HCT116 (cell line): ENCODE measurements at regions not wholly inside any gene's neighbourhood (a gene's known extent, or its start where the extent isn't known, plus 50 kb on each side); places are given as distances from the start of the nearest gene placed in this dataset.

Source experiments
- ATAC-seq: fragments of 200-7000 bp; cut with Tn5 transposase; 2 replicates; pipeline ENCODE4 v1.9.1; 2020; ENCODE audit warnings: mild to moderate bottlenecking, moderate library complexity
- BruUV-seq: library from RNA; stranded (reverse); fragments of 400-500 nt; replicated peaks from 2 replicates; lab custom pipeline; 2021; lab: Mats Ljungman, UMichigan
- CTCF ChIA-PET: fragments of 300-600 bp; sonication (Branson Sonifier 250); formaldehyde crosslinking; loops from one replicate; lab custom pipeline; 2021; ENCODE audit warnings: antibody characterized with exemption; lab: Charles Lee
- POLR2A ChIA-PET: fragments of 300-600, 350-600 bp; sonication (Branson Sonifier 250); formaldehyde crosslinking; loops from one replicate; lab custom pipeline; 2021; ENCODE audit warnings: antibody characterized with exemption; lab: Charles Lee
- RAD21 ChIA-PET, 2 experiments: fragments of 300-600 bp; sonication (Branson Sonifier 250); formaldehyde crosslinking; loops; one replicate each; lab custom pipeline; 2023; ENCODE audit warnings: low total read pairs in 2 of 2; ENCODE audit not compliant: uncharacterized antibody in 2 of 2, unreplicated experiment in 2 of 2, low non-redundant PET in 1 of 2; lab: Charles Lee
- DNase-seq: peaks from one replicate; pipeline ENCODE4 v3.0.0-alpha.2; 2010; ENCODE audit warnings: low read depth, low spot score
- H2AFZ ChIP-seq: fragments of 200-600 bp; shearing (Covaris generic), sonication (generic); 2 replicates; pipeline ENCODE4 v1.6.1; 2017; ENCODE audit warnings: low read depth, mixed run types, mixed read lengths, antibody characterized with exemption, low read length; ENCODE audit not compliant: poor library complexity, severe bottlenecking
- H3K27ac ChIP-seq: 2 replicates; pipeline ENCODE4 v1.5.1; 2012; ENCODE audit warnings: low read depth, low read length
- H3K27me3 ChIP-seq: fragments of 200-600 bp; sonication (generic); 2 replicates; pipeline ENCODE4 v1.6.1; 2016; ENCODE audit warnings: mixed run types, low read length, mixed read lengths; ENCODE audit not compliant: insufficient read depth
- H3K36me3 ChIP-seq, 2 experiments: fragments of 200-500 bp in 1 of 2; fragments of 200-600 bp in 1 of 2; sonication (Bioruptor generic) in 1 of 2; sonication (generic) in 1 of 2; 2 replicates each; pipeline versions ENCODE4 v1.5.1 to v1.6.1; 2014 to 2016; ENCODE audit warnings: low read length in 2 of 2, inconsistent platforms in 1 of 2, mixed read lengths in 1 of 2, mixed run types in 1 of 2; ENCODE audit not compliant: insufficient read depth in 2 of 2, control insufficient read depth in 1 of 2
- H3K4me1 ChIP-seq, 2 experiments: fragments of 200-600 bp in 1 of 2; sonication (generic) in 1 of 2; 2 replicates each; pipeline versions ENCODE4 v1.5.1 to v1.6.1; 2012 to 2017; ENCODE audit warnings: low read length in 2 of 2, inconsistent platforms in 1 of 2, mild to moderate bottlenecking in 1 of 2, mixed read lengths in 1 of 2, mixed run types in 1 of 2, moderate library complexity in 1 of 2; ENCODE audit not compliant: insufficient read depth in 2 of 2, control insufficient read depth in 1 of 2
- H3K4me2 ChIP-seq: fragments of 200-600 bp; sonication (generic); 2 replicates; pipeline ENCODE4 v1.6.1; 2017; ENCODE audit warnings: mixed run types, low read length, mixed read lengths
- H3K4me3 ChIP-seq, 2 experiments: fragments of 200-600 bp in 1 of 2; sonication (generic) in 1 of 2; replicated peaks in 1 of 2; 2 replicates each; pipeline ENCODE4 v1.5.1; 2011 to 2016; ENCODE audit warnings: low read length in 2 of 2, control low read depth in 1 of 2, low read depth in 1 of 2, mild to moderate bottlenecking in 1 of 2, mixed read lengths in 1 of 2, mixed run types in 1 of 2
- H3K79me2 ChIP-seq: fragments of 200-600 bp; sonication (generic); 2 replicates; pipeline ENCODE4 v1.6.1; 2017; ENCODE audit warnings: mild to moderate bottlenecking, mixed run types, low read length, moderate library complexity, mixed read lengths; ENCODE audit not compliant: insufficient read depth
- H3K9ac ChIP-seq: fragments of 200-600 bp; sonication (generic); 2 replicates; pipeline ENCODE4 v1.6.1; 2016; ENCODE audit warnings: low read length, mixed read lengths
- H3K9me2 ChIP-seq: fragments of 200-600 bp; sonication (generic), shearing (Covaris generic); 2 replicates; pipeline ENCODE4 v1.6.1; 2017; ENCODE audit warnings: mixed run types, mild to moderate bottlenecking, moderate library complexity; ENCODE audit not compliant: insufficient read depth
- H3K9me3 ChIP-seq, 2 experiments: fragments of 200-500 bp in 1 of 2; fragments of 200-600 bp in 1 of 2; sonication (Bioruptor generic) in 1 of 2; sonication (generic) in 1 of 2; 2 replicates each; pipeline ENCODE4 v1.6.1; 2014 to 2017; ENCODE audit warnings: low read length in 2 of 2, mixed read lengths in 2 of 2, inconsistent platforms in 1 of 2, low read depth in 1 of 2, mild to moderate bottlenecking in 1 of 2, mixed run types in 1 of 2, moderate library complexity in 1 of 2; ENCODE audit not compliant: control insufficient read depth in 1 of 2, insufficient read depth in 1 of 2
- H4K20me1 ChIP-seq: fragments of 200-600 bp; sonication (generic), shearing (Covaris generic); 2 replicates; pipeline ENCODE4 v1.6.1; 2017; ENCODE audit warnings: mixed run types, mild to moderate bottlenecking, moderate library complexity; ENCODE audit not compliant: insufficient read depth
- CBX3 ChIP-seq: IDR thresholded peaks from 2 replicates; pipeline ENCODE4 v1.6.1; 2012; ENCODE audit warnings: low read depth
- CEBPB ChIP-seq: IDR thresholded peaks from 2 replicates; pipeline ENCODE4 v1.6.1; 2012; ENCODE audit warnings: low read depth
- CTCF ChIP-seq, 3 experiments: fragments of 200-600 bp in 1 of 3; sonication (generic) in 1 of 3; IDR thresholded peaks in 2 of 3; conservative IDR thresholded peaks in 1 of 3; 2 replicates each; pipeline ENCODE4 v1.5.1; 2012 to 2017; ENCODE audit warnings: low read depth in 2 of 3, low read length in 2 of 3, antibody characterized with exemption in 1 of 3, borderline replicate concordance in 1 of 3, control low read depth in 1 of 3, mild to moderate bottlenecking in 1 of 3, mixed read lengths in 1 of 3, mixed run types in 1 of 3, moderate library complexity in 1 of 3; ENCODE audit not compliant: insufficient read depth in 1 of 3
- ELF1 ChIP-seq: IDR thresholded peaks from 2 replicates; pipeline ENCODE4 v1.6.1; 2012; ENCODE audit warnings: low read depth, borderline replicate concordance
- EZH2 ChIP-seq: fragments of 200-600 bp; sonication (generic); IDR thresholded peaks from 2 replicates; pipeline ENCODE4 v1.6.1; 2017; ENCODE audit warnings: antibody characterized with exemption, mixed run types
- EZH2phosphoT487 ChIP-seq: fragments of 200-600 bp; IDR thresholded peaks from 2 replicates; pipeline ENCODE4 v1.6.1; 2018; ENCODE audit warnings: antibody characterized with exemption, borderline replicate concordance
- FOSL1 ChIP-seq: IDR thresholded peaks from 2 replicates; pipeline ENCODE4 v1.6.1; 2012; ENCODE audit warnings: low read depth
- JUND ChIP-seq: IDR thresholded peaks from 2 replicates; pipeline ENCODE4 v1.6.1; 2012
- POLR2A ChIP-seq: IDR thresholded peaks from 2 replicates; pipeline ENCODE4 v1.7.0; 2011; ENCODE audit warnings: borderline replicate concordance; ENCODE audit not compliant: insufficient read depth, insufficient read length; ENCODE audit errors: extremely low read depth
- POLR2AphosphoS5 ChIP-seq: IDR thresholded peaks from 2 replicates; pipeline ENCODE4 v1.6.1; 2011; ENCODE audit warnings: mild to moderate bottlenecking, low read depth, low read length, moderate library complexity
- RAD21 ChIP-seq: IDR thresholded peaks from 2 replicates; pipeline ENCODE4 v1.6.1; 2012; ENCODE audit warnings: low read depth, mild to moderate bottlenecking
- REST ChIP-seq: IDR thresholded peaks from 2 replicates; pipeline ENCODE4 v1.6.1; 2012; ENCODE audit warnings: low read depth
- SIN3A ChIP-seq: IDR thresholded peaks from 2 replicates; pipeline ENCODE4 v1.6.1; 2012; ENCODE audit warnings: low read depth
- SP1 ChIP-seq: IDR thresholded peaks from 2 replicates; pipeline ENCODE4 v1.6.1; 2012; ENCODE audit warnings: low read depth
- TCF7L2 ChIP-seq: IDR thresholded peaks from 2 replicates; pipeline ENCODE4 v1.7.0; 2011; ENCODE audit warnings: borderline replicate concordance, inconsistent platforms; ENCODE audit not compliant: insufficient read depth, insufficient read length; ENCODE audit errors: extremely low read depth
- ZBTB33 ChIP-seq: IDR thresholded peaks from 2 replicates; pipeline ENCODE4 v1.6.1; 2011; ENCODE audit warnings: mild to moderate bottlenecking, low read length, moderate library complexity; ENCODE audit not compliant: insufficient replicate concordance; ENCODE audit errors: extremely low read depth
- intact Hi-C: fragments of 100-400 bp; cut with micrococcal nuclease; formaldehyde crosslinking; loops from 2 replicates; pipeline ENCODE4 v1.10.0; 2022

GRCh38 chr20:2203436-2203835 lies 92.4 kb upstream of the TGM3 start:
- DNase-seq (no peak), ATAC-seq (no peak)
- Histone ChIP-seq H2AFZ (no peak overlapping the region), H3K4me2 (no peak overlapping the region), H3K9me2 (no peaks in the 10 kb centered on the region), H3K79me2 (no peaks in the 10 kb centered on the region), H3K9ac (no peak overlapping the region), H4K20me1 (no peaks in the 10 kb centered on the region), H3K9me3 (no peaks in the 10 kb centered on the region), H3K4me3 (no peak overlapping the region), H3K27me3 (no peaks in the 10 kb centered on the region), H3K4me1 (peaks cover 4 to 15% of the 10 kb centered on the region in 2 experiments; a peak in 2 of 4 replicates), H3K27ac (no peak overlapping the region), H3K36me3 (no peaks in the 10 kb centered on the region)
- ChIA-PET RAD21 (no interaction called here), CTCF (no interaction called here), POLR2A (no interaction called here)
- no TSS peak for BruUV-seq
- intact Hi-C loops, result loop anchor here (10.0 kb wide), 1 partner anchor 471 kb away; no protein-coding TSS in a partner anchor
- no peak for TF ChIP-seq SP1
- no peak for TF ChIP-seq POLR2AphosphoS5
- TF ChIP-seq EZH2phosphoT487, result no peak
- TF ChIP-seq CBX3, result no peak
- no peak for TF ChIP-seq FOSL1
- no peak for TF ChIP-seq JUND
- TF ChIP-seq REST, result no peak
- TF ChIP-seq POLR2A, result no peak
- no peak for TF ChIP-seq ELF1
- TF ChIP-seq EZH2, result no peak
- TF ChIP-seq ZBTB33, result no peak
- TF ChIP-seq SIN3A, result no peak
- TF ChIP-seq CEBPB, result no peak
- TF ChIP-seq TCF7L2, result no peak
- no peak for TF ChIP-seq CTCF (IDR thresholded peaks at IDR 0.05 in 2 of 3, conservative IDR thresholded peaks at IDR 0.05 in 1 of 3; ENCODE audit: borderline replicate concordance in 1 of 3, insufficient read depth in 1 of 3, low read depth in 2 of 3, low read length in 2 of 3)
- TF ChIP-seq RAD21, result no peak
